ENCODE measurements at regions not wholly inside any gene's neighbourhood (a gene's known extent, or its start where the extent isn't known, plus 50 kb on each side); places are given as distances from the start of the nearest gene placed in this dataset.

DNA sequence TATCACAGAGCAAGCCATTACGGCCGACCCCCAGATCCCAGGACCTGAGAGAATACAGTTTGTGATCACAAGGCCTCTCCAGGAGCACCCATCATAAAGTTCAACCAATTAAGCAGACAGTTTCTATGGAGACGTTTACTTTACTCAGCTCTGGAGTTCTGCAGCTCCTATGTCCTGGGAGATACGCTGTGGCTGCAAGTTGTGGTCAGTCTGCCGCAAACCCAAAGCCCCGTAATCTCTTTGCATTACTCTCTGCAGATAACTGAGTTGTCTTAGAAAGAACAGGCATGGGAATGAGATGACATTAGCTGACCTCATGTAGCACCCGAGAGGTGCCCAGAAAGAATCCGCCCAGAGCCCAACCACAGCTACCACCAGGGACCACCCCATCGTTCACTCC, 305.1 kb downstream of the FGFR2 start:
- TF ChIP-seq, protein P1, sequence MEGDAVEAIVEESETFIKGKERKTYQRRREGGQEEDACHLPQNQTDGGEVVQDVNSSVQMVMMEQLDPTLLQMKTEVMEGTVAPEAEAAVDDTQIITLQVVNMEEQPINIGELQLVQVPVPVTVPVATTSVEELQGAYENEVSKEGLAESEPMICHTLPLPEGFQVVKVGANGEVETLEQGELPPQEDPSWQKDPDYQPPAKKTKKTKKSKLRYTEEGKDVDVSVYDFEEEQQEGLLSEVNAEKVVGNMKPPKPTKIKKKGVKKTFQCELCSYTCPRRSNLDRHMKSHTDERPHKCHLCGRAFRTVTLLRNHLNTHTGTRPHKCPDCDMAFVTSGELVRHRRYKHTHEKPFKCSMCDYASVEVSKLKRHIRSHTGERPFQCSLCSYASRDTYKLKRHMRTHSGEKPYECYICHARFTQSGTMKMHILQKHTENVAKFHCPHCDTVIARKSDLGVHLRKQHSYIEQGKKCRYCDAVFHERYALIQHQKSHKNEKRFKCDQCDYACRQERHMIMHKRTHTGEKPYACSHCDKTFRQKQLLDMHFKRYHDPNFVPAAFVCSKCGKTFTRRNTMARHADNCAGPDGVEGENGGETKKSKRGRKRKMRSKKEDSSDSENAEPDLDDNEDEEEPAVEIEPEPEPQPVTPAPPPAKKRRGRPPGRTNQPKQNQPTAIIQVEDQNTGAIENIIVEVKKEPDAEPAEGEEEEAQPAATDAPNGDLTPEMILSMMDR (IDR thresholded peaks at IDR 0.05), result no peak
- no peak for TF ChIP-seq POLR2A (IDR thresholded peaks at IDR 0.05)
